OCI-LY7 (cell line): ENCODE measurements at regions not wholly inside any gene's neighbourhood (a gene's known extent, or its start where the extent isn't known, plus 50 kb on each side); places are given as distances from the start of the nearest gene placed in this dataset.

Experiments used
- EZH2phosphoT487 ChIP-seq: fragments of 200-600 bp; sonication (generic); IDR thresholded peaks from 2 replicates; pipeline ENCODE4 v1.6.1; 2018; ENCODE audit warnings: low read depth, borderline replicate concordance, mild to moderate bottlenecking, mixed run types, antibody characterized with exemption, low read length, moderate library complexity, mixed read lengths
- TF ChIP-seq, protein P1 (sequence below): fragments of 200-600 bp; sonication (generic); conservative IDR thresholded peaks from 2 replicates; pipeline ENCODE4 v1.5.1; 2014; ENCODE audit warnings: mild to moderate bottlenecking, antibody characterized with exemption, low read length, moderate library complexity, mixed read lengths

DNA sequence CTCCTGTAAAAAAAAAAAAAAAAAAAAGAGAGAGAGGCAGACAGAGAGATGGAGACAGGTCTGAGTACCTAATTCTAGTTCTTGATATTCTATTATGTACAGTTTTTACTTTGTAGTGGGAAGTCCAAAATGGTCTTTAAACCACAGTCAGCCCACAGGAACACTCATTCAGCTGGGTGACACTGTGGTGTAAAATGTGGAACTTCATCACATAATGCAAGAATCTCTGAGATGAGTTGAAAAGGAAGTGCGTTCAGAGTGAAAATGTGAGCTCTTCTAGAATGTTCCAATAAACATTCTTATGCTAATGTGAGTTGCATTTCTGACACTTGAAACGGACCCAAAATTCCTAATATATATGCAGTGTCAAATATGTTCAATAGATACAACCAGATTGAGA, 972.1 kb downstream of the CDH11 start:
- TF ChIP-seq, protein P1, sequence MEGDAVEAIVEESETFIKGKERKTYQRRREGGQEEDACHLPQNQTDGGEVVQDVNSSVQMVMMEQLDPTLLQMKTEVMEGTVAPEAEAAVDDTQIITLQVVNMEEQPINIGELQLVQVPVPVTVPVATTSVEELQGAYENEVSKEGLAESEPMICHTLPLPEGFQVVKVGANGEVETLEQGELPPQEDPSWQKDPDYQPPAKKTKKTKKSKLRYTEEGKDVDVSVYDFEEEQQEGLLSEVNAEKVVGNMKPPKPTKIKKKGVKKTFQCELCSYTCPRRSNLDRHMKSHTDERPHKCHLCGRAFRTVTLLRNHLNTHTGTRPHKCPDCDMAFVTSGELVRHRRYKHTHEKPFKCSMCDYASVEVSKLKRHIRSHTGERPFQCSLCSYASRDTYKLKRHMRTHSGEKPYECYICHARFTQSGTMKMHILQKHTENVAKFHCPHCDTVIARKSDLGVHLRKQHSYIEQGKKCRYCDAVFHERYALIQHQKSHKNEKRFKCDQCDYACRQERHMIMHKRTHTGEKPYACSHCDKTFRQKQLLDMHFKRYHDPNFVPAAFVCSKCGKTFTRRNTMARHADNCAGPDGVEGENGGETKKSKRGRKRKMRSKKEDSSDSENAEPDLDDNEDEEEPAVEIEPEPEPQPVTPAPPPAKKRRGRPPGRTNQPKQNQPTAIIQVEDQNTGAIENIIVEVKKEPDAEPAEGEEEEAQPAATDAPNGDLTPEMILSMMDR = no peak
- TF ChIP-seq EZH2phosphoT487 = no peak
